SKM-1 treated with dmso at 0.1 percent for 144 hours (cell line): ENCODE measurements at regions not wholly inside any gene's neighbourhood (a gene's known extent, or its start where the extent isn't known, plus 50 kb on each side); places are given as distances from the start of the nearest gene placed in this dataset.

ENCODE experiments used
- DNase-seq: peaks from one replicate; lab custom pipeline; 2025; ENCODE audit not compliant: unreplicated experiment; lab: John Stamatoyannopoulos, UW

DNA sequence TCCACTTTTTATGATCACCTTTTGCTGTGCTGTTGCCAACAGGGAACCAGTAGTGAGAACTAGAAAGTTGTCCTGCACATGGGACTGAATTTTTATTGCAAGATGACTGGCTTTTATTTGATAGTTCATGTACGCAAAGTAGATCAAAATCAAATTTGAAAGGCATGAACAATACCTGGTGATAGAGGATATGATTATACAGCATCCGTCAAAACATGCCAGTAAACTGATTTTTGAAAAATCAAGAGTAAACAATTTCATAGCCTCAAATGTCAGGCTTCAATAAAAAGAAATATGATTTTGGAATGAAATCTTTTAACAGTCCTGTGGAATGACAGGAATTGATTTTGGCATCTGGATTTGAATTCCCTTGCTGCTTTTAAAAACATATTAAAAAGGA lies 219.6 kb upstream of the LRRN1 start:
- DNase-seq = no peak

DNA sequence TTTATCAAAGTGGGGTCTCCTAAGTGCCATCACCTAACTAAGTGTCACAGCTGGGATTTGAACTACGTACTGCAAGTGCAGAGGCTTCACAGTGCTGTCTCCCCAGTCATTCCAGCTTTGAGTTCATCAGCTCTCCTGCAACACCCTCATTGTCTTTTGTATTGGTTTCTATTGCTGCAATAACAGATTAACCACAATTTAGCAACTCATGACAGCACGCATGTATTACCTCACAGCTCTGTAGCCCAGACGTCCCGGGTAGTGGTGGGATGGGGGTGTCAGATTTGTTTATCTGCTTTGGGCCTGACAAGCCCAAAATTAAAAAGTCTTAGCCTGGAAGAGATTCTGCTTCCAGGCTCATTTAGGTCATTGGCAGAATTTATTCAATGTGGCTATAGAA lies 220.5 kb upstream of the LRRN1 start:
- peak; percentile 70 for DNase-seq

- no peak for DNase-seq
Observed at GRCh38 chr3:3577823-3578222, 221.4 kb upstream of the LRRN1 start.

DNA sequence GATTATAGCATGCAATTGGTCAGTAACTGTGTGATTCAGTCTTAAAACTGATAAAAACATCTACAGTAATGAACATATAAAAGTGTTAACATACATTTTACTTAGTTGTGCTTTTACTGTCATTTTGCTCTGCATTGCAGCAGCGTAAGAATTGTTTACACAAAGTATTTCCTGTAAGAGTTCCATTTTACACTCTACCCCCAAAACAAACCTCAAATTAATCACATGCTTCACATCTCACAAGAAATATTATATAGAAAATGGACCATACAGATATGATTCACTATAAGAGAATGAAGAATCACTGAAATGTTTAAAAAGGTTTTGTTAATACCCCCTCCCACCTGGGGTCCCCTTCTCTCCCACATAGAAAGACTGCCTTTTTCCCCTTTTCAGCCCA lies 225.9 kb upstream of the LRRN1 start:
- no peak for DNase-seq

- DNase-seq = no peak
Observed at GRCh38 chr3:3560591-3561311, 238.5 kb upstream of the LRRN1 start.

DNA sequence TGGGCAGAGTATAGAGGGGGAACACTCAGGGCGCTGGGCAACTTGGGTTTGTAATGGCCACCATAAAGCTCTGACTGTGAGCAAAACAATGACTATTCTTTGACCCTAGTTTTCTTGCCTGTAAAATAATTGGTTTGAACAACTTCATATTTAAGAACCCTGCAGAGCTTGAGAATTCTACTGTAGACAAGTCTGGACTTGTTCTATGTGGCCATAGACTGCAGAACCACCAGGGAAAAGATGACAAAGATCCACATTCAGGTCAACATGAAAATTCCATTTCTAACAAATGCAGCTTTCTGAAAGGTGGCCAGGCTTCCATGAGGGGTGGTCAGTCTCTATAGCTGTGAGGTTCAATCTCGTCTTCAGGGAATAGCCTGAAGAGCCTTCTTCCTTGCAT lies 239.4 kb upstream of the LRRN1 start:
- DNase-seq = no peak

- DNase-seq = no peak
Observed at GRCh38 chr3:3556078-3556477, 243.2 kb upstream of the LRRN1 start.

GRCh38 chr3:3553236-3553635 lies 246.0 kb upstream of the LRRN1 start:
- no peak for DNase-seq

- no peak for DNase-seq
Observed at GRCh38 chr3:3552761-3553160, 246.5 kb upstream of the LRRN1 start.

DNA sequence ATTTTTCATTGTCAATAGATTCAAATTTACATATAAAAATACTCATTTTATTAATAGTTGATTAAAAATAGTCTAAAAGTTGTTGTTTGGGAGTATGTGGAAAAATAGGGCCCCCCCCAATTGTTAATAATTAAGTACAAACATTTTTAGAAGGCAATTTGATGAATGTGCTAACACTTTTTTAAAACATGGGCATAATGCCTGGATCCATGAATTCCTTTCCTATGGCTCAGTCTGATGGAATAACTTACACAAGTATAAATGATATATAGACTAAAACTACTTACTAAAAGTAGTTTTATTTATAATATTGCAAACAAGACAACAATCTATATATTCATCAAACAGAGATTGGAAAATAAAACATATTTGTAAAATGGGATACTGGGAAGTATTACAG lies 247.2 kb upstream of the LRRN1 start:
- DNase-seq = no peak

DNA sequence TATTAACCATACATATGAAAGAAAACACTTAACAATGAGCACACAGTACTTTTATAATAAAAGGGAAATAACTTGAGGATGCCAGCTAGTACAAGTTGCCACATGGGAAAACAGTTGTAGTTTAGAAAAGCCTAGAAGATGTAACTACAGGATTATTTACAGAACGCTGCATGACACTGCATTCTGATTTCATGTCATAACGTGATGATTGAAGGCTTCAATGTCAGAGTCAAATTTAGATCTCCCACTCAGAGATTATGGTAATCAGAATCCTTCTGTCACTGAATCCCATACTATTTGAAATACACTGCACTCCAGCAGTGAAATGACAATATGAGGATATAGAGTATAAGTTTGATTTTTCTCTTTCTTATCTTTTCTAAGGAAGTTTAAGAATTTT lies 253.9 kb upstream of the LRRN1 start:
- no peak for DNase-seq

DNA sequence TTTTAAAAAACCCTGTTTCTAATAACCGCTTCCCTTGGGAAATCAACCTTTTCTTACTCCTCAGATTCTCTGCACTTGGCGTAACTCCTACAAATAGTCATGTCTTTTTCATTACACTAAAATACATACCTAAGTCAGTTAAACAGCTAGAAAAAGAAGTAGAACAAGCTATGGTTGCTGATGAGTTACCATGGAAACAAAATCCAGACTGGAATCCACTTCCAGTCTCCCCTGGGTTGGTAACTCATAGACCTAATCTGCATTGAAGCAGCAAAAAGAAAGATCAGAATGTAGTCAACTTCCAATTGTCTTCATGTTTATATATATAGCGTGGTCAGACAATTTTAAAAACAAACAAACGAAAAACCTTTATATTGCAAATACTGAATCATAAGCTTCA lies 260.8 kb upstream of the LRRN1 start:
- no peak for DNase-seq

DNA sequence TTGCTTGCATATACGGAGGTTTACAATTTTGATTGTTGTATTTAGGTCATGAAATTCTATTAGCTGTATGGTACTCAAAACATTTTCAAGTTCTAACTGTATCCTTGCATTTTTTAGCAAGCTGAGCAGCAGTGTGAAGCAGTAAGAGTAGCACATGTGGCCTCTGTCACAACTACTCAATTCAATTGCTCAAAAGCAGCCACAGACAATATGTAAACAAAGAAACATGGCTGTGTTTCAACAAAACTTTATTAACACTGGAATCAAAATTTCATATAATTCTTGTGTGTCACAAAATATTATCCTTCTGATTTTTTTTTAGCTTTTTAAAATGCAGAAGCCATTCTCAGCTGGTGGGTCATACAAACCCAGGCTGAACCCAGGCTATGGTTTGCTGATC lies 266.7 kb upstream of the LRRN1 start:
- no peak for DNase-seq

GRCh38 chr3:3531476-3531875 lies 267.8 kb upstream of the LRRN1 start:
- no peak for DNase-seq

GRCh38 chr3:3519266-3519665 lies 280.0 kb upstream of the LRRN1 start:
- DNase-seq = no peak

DNA sequence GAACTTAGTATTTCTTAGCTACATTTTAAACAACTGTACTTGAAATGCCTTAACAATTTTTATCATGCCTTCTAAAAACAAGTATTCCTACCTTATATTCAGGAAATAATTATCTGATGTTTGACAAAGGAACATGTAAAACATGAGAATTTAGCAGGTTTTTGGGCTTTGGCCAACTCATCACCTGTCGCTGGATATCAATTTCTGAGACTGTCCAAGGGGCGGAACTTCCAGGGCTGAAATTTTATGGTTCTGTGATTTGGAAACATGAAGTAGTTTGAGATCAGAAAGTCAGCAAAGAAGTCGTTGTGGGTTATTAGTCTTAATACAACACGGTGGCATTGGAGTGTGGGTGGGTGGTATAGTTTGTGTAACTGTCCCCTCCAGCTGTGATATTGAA lies 282.2 kb upstream of the LRRN1 start:
- DNase-seq = no peak

DNA sequence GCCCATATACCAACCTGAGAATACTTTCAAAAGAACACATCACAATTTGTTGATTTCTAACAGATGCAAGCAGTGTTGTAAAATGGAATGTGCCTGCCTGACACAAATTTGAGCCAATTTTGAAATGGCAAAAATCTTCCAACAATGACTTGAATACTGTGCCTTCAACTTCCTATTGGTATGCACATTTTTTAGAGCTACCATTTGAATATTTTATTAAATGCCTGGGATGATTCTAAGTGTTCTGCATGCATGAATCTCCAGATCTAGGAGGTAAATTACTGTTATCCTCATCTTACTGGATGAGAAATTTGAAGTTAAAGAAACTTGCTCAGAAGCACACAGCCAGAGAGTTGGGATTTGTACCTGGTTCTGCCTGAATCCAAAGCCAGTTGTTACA lies 282.8 kb upstream of the LRRN1 start:
- no peak for DNase-seq

GRCh38 chr3:3509665-3510064 lies 289.6 kb upstream of the LRRN1 start:
- DNase-seq = no peak

- DNase-seq = no peak
Observed at GRCh38 chr3:3504686-3505085, 294.5 kb upstream of the LRRN1 start.

DNA sequence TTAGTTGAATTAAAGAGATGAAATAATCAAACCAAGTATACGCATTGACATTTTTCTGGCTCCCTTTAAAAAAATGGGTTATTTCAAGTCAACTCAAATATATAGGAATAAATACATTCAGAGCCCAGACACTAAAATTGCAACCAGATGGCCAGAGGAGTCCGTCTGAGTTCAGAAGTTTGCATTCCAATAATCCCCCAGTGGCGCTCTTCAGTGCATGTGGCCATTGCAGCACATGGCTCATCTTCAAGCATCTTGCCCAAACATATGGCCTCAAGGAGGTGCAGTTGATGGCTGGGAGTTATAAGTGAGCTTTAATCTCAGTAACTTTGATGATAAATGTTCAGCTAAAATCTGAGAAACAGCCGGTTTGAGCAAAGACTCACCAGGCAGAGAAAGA lies 295.8 kb upstream of the LRRN1 start:
- no peak for DNase-seq

DNA sequence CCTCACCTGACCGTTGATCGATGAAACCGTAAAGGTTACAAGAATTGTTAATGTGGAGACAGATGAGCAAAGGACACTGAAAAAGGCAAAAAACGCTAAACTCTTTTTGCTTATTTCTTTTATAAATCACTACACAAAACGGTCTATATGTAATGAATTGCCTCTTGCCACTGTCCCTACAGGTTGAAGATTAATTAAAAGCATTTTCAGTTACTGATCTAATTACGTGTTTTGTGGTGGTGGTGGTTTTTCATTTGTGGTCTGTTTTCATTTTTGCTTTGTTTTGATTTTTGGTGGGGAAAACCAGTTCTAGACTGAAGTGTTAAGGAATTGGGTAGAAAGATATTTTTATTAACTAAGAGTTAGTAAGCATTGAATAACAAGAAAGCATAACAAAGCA lies 299.2 kb upstream of the LRRN1 start:
- no peak for DNase-seq

GRCh38 chr3:3499012-3499562 lies 300.1 kb upstream of the LRRN1 start:
- DNase-seq = no peak

DNA sequence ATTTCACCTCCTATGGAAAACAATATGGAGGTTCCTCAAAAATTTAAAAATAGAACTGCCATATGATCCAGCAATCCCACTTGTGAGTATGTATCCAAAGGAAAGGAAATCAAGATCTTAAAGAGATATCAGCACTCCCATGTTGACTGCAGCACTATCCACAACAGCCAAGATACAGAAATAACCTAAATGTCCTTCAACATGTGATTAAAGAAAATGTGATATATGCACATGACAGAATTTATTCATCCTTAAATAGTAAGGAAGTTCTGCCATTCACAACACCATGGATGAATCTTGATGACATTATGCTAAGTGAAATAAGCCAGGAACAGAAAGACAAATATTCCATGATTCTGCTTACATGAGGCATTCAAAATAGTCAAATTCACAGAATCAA lies 303.6 kb upstream of the LRRN1 start:
- no peak for DNase-seq
